Transverse colon (tissue), 4 donors: ENCODE measurements at regions not wholly inside any gene's neighbourhood (a gene's known extent, or its start where the extent isn't known, plus 50 kb on each side); places are given as distances from the start of the nearest gene placed in this dataset.

Experiments used
- DNase-seq: peaks from one replicate; pipeline ENCODE4 v3.0.0-alpha.2; 2019
- H3K27ac ChIP-seq, 4 donors: fragments of 200-600 bp; sonication (generic); 2 replicates each; pipeline ENCODE4 v1.5.1; 2016 to 2018; ENCODE audit warnings: inconsistent platforms in 4 of 4
- H3K27me3 ChIP-seq: fragments of 200-600 bp; sonication (generic); 2 replicates; pipeline ENCODE4 v1.5.1; 2017; ENCODE audit warnings: inconsistent platforms
- H3K36me3 ChIP-seq, 4 donors: fragments of 200-600 bp; sonication (generic); 2 replicates each; pipeline ENCODE4 v1.5.1; 2017 to 2019; ENCODE audit warnings: inconsistent platforms in 4 of 4
- H3K4me1 ChIP-seq, 4 donors: fragments of 200-600 bp; sonication (generic); 2 replicates each; pipeline ENCODE4 v1.5.1; 2017 to 2020; ENCODE audit warnings: inconsistent platforms in 4 of 4
- H3K4me3 ChIP-seq, 4 donors: fragments of 200-600 bp; sonication (generic); 1 replicate in 1 of 4; 2 replicates in 3 of 4; pipeline versions ENCODE4 v1.5.1 to v1.6.1; 2017 to 2019; ENCODE audit warnings: inconsistent platforms in 4 of 4
- H3K9me3 ChIP-seq, 2 donors: fragments of 200-600 bp; sonication (generic); 2 replicates each; pipeline ENCODE4 v1.5.1; 2017 to 2019; ENCODE audit warnings: inconsistent platforms in 2 of 2
- CTCF ChIP-seq, 5 experiments: fragments of 200-600 bp in 3 of 5; fragments of 450-650 bp in 2 of 5; sonication (generic) in 3 of 5; IDR thresholded peaks; 1 replicate in 2 of 5; 2 replicates in 3 of 5; pipeline ENCODE4 v1.5.1; 2016 to 2017; ENCODE audit warnings: antibody characterized with exemption in 5 of 5, inconsistent platforms in 3 of 5, mild to moderate bottlenecking in 2 of 5, moderate library complexity in 1 of 5
- EP300 ChIP-seq: sonication (generic); formaldehyde crosslinking; IDR thresholded peaks from one replicate; pipeline ENCODE4 v1.6.1; 2017; ENCODE audit warnings: antibody characterized with exemption, low read depth
- POLR2A ChIP-seq: fragments of 450-650 bp; IDR thresholded peaks from one replicate; pipeline ENCODE4 v1.6.1; 2016; ENCODE audit warnings: antibody characterized with exemption, mild to moderate bottlenecking, moderate library complexity
- POLR2AphosphoS5 ChIP-seq, 3 donors: sonication (generic); formaldehyde crosslinking; IDR thresholded peaks; one replicate each; pipeline ENCODE4 v1.6.1; 2016; ENCODE audit warnings: antibody characterized with exemption in 3 of 3
- WGBS, 2 donors: methylation state at CpG; one replicate each; pipeline ENCODE4 v1.1.5; 2018; ENCODE audit warnings: low coverage in 1 of 2; 5-methylcytosine and 5-hydroxymethylcytosine counted together
- in situ Hi-C, 4 donors: fragments of 200-750 bp; cut with MboI; loops; one replicate each; pipeline versions ENCODE4 v1.15.0 to v1.15.1; 2017; ENCODE audit warnings: low sequenced_read_pairs in 3 of 4, low pct_ligation_motif_present in 1 of 4, low pct_unique_long_range_greater_than_20kb in 1 of 4
- intact Hi-C: fragments of 100-400 bp; cut with DNase I; formaldehyde crosslinking; loops from one replicate; pipeline ENCODE4 v1.15.1; 2023; ENCODE audit warnings: low total_unique reads

- in situ Hi-C loops (no loop called here), intact Hi-C loops (no loop called here)
- Histone ChIP-seq H3K9me3 (no peaks in the 10 kb centered on the region), H3K4me3 (no peak overlapping the region), H3K4me1 (peaks cover 0 to 11% (median 0%) of the 10 kb centered on the region in 4 donors), H3K36me3 (no peaks in the 10 kb centered on the region), H3K27me3 (no peaks in the 10 kb centered on the region), H3K27ac (peak overlapping the region in 3 of 4 donors; percentile 28 to 60 (median 50))
- WGBS, 2 donors, result 59 to 86% methylated on average over 1 to 2 of the region's 2 CpGs
- TF ChIP-seq POLR2AphosphoS5 (IDR thresholded peaks at IDR 0.05) (no peak), CTCF (IDR thresholded peaks at IDR 0.05) (no peak), EP300 (no peak), POLR2A (no peak)
- DNase-seq, result no peak
These were observed 448.1 kb downstream of the BCAT1 start for GRCh38 chr12:24500831-24501230.

GRCh38 chr12:24500421-24500820, 448.5 kb downstream of the BCAT1 start:
- TF ChIP-seq POLR2AphosphoS5 (IDR thresholded peaks at IDR 0.05), result no peak
- TF ChIP-seq CTCF (IDR thresholded peaks at IDR 0.05), result no peak

GRCh38 chr12:24499151-24500146, 449.5 kb downstream of the BCAT1 start:
- WGBS, 2 donors, result 78 to 79% methylated on average over 6 to 8 of the region's 8 CpGs
- TF ChIP-seq CTCF (IDR thresholded peaks at IDR 0.05), result no peak
- TF ChIP-seq POLR2AphosphoS5 (IDR thresholded peaks at IDR 0.05), result peak in 1 of 3 donors; percentile 42
- Histone ChIP-seq H3K27me3 (no peaks in the 10 kb centered on the region), H3K4me1 (peaks cover 0 to 11% (median 0%) of the 10 kb centered on the region in 4 donors), H3K36me3 (no peaks in the 10 kb centered on the region), H3K9me3 (no peaks in the 10 kb centered on the region), H3K27ac (peak overlapping the region in 3 of 4 donors; percentile 32 to 60 (median 50)), H3K4me3 (no peak overlapping the region)
- intact Hi-C loops, result no loop called here
- no peak for DNase-seq
- in situ Hi-C loops, result no loop called here

More at GRCh38 chr12:24500421-24500820, 448.5 kb downstream of the BCAT1 start:
- Histone ChIP-seq H3K9me3 (no peaks in the 10 kb centered on the region), H3K27me3 (no peaks in the 10 kb centered on the region), H3K4me3 (no peak overlapping the region), H3K27ac (peak overlapping the region in 3 of 4 donors; percentile 28 to 60 (median 50)), H3K4me1 (peaks cover 0 to 11% (median 0%) of the 10 kb centered on the region in 4 donors), H3K36me3 (no peaks in the 10 kb centered on the region)
- in situ Hi-C loops (no loop called here), intact Hi-C loops (no loop called here)
- no peak for DNase-seq
- WGBS, 2 donors, result 46 to 56% methylated on average over 4 of the region's 4 CpGs

GRCh38 chr12:24496755-24497154, 452.1 kb downstream of the BCAT1 start:
- 25 to 36% methylated on average over 1 of the region's 1 CpG for WGBS, 2 donors
- no peaks in the 10 kb centered on the region for H3K27me3 ChIP-seq
- intact Hi-C loops, result no loop called here
- H3K4me3 ChIP-seq, result no peak overlapping the region
- in situ Hi-C loops, result no loop called here
- DNase-seq, result no peak
- no peaks in the 10 kb centered on the region for H3K36me3 ChIP-seq
- H3K4me1 ChIP-seq, result peaks cover 0 to 11% (median 0%) of the 10 kb centered on the region in 4 donors
- no peaks in the 10 kb centered on the region for H3K9me3 ChIP-seq
- TF ChIP-seq POLR2A, result no peak
- H3K27ac ChIP-seq, result peak overlapping the region in 1 of 4 donors; percentile 34
